A204.1 (cell line): ENCODE measurements at regions not wholly inside any gene's neighbourhood (a gene's known extent, or its start where the extent isn't known, plus 50 kb on each side); places are given as distances from the start of the nearest gene placed in this dataset.

Experiments used
- FAIRE-seq: peaks from 2 replicates; lab custom pipeline; 2012; peaks lifted over from hg19 to GRCh38; lab: Jason Lieb, UNC

DNA sequence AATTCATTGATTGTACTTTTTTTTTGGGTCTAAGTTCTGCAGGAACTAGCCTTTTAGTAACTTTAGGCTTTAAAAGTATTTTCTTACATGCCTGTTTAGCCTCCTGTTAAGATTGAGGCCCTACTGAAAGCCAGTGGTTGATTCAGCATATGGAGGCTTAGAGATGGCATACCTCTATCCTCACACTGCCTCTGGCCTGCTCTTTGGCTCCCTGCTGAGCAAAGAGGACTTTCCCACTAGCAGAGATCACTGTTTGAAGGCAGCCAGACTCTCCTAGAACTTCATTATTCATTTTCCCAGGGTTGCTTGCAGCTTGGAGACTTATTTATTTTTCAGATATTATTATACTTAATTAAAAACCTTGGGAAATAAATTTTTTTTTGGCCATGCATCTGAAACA, 405.6 kb upstream of the MEX3C start:
- FAIRE-seq, result no peak

DNA sequence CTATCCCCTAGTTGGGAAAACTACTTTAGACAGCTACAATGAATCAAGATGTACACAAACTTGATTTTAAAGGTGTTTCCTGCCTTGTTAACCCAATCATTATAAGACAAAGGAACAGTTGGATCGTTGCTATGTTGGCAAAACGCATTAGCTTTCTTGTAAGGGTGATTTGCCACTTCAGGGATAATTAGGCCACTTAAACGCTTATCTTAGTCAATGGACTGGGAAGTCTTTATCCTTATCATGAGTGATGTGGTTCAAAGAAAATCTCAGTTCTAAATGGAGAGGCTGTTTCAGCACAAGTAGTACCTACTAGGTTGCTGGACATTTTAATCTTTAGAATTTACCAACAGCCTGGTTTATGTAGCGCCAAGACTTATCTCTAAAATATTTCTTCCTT, 406.1 kb upstream of the MEX3C start:
- FAIRE-seq, result no peak

DNA sequence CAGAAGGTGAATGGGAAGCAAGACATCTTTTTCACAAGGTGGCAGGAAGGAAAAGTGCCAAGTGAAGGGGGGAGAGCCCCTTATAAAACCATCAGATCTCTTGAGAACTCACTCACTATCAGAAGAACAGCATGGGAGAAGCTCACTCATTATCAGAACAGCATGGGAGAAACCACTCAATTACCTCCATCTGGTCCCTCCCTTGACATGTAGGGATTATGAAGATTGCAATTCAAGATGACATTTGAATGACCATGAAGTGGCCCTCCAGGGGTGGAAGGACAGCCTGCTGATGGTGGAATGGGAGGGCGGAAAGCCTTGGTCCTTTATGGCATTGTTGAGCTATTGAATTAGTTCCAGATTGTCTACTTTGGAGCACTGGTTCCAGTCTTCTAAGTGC, 413.0 kb upstream of the MEX3C start:
- no peak for FAIRE-seq

DNA sequence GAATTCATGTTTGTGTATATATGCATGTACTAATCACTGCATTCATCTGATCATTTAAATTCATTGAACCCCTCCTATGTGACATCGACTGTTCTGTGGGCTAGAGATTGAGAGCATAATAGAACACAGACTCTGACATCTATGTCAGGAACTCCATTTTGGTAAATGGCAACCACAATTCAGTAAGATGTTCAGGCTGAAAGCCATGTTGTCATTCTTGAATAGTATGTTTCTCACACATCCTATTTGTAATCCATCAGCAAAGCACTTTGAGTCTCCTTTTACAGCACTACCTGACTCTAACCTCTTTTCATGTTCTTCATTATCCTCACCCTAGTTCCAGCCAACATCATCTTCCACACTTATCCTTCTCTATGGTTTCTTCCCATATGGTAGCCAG, 413.8 kb upstream of the MEX3C start:
- no peak for FAIRE-seq

DNA sequence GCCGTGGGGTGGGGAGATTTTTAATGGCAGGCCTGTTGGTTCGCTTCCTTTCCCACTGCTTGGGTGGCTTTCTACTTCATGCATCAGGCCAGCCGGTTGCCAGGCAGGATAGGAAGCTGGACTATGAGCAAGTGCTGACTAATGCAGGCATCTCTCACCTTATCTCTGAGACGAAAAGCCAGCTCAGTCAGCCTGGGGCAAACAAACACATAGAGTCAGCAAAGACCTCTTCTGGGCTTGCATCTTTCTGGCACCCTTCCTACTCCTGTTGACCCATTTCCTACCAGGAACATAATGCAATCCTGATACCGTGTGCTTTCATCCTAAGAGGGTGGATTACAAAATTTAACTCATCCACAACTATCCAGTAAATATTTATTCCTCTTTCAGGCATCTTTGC, 416.6 kb upstream of the MEX3C start:
- no peak for FAIRE-seq

DNA sequence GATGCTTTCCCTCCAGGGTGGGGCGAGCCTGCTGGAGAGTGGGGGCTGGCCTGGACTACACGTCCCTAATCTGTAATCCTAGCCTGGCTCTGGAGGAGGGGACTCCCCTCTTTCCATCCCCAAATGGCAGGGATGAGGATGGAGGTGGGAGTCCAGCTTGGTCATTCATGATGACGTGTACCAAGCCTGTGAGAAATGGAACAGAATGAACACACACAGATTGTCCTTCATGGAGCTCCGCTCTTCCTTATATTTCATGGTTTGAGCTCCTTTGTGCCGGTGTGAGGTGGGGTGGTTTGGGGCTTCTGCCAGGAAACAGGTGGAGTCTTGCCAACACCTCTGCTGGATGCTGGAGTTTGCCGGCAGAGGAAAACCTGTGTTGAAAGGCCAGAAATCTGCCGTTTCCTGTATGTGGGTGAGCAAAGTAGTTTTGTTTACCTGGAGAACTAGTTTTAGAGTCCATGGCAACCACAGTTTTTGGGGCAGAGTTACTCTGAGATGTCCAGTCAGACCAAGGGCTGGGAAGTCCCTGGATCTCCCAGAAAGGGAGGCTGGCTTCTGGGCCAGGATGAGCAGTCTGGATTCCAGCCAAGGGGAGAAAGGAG, 417.6 kb upstream of the MEX3C start:
- FAIRE-seq, result no peak

DNA sequence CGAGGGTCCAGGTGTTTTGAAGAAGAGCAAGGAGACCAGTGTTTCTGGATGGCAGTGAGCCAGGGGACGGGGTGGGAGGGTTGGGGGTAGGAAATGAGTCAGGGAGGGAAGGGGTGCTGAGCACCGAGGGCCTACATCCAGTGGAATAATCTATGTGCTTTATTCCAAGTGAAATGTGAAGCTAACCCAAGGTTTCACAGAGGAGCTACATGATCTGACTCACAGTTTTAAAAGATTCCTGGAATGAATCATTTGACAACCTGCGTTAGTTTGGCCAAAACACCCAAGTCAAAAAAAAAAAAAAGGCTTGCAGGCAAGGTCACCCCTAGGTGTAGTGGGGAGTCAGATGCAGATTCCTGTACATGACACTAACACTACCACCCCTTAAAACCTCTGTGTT, 419.7 kb upstream of the MEX3C start:
- FAIRE-seq, result no peak

DNA sequence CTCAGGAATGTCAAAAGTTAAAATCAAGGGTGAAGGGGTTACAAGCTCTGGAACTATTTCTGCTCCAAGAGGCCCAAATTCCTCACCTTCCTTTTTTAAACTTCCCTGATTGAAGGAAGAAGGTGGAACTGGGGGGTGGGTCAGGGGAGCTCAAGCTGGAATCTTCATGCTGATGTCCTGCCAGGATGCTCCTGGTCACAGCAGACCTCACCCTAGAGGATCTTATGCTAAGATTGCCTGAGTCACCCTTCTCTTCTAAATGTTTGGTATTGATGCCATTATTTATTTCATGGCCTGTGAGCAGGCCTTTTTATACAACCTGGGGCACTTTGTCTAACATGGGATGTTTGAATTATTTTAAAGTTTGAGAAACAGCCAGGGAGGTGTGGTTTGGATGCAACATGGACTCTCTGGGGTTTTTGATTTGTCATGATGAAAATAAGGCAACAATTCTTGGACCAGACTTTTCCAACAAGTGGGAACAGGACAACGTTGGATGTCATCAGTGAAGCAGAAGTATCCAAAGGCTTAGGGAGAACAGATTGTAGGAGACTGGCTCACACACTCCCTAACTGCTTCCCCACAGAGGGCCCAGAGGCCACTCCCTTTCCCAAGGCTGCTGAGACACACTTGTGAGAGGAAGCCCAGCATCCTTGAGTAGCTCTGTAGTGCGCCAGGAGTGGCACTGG, 420.2 kb upstream of the MEX3C start:
- no peak for FAIRE-seq

DNA sequence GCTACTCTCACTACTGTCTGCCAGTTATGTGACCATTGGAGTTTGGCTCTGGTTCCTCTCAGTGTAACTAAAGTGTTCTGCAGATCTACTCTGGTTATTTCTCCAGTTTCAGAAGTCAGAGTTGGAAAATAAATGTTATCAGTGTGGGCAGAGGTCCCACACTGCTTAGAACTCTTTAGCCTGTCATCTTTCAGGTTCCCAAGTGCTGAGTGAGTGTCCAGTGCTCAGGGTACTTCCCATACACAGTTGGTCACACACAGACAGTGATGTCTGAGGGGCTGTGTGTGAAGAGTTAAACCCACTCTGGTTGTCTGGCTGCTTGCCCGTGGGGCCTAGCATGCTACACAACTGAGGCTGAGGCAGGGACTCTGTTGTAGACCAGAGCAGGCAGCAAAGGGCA, 421.8 kb upstream of the MEX3C start:
- FAIRE-seq, result no peak

DNA sequence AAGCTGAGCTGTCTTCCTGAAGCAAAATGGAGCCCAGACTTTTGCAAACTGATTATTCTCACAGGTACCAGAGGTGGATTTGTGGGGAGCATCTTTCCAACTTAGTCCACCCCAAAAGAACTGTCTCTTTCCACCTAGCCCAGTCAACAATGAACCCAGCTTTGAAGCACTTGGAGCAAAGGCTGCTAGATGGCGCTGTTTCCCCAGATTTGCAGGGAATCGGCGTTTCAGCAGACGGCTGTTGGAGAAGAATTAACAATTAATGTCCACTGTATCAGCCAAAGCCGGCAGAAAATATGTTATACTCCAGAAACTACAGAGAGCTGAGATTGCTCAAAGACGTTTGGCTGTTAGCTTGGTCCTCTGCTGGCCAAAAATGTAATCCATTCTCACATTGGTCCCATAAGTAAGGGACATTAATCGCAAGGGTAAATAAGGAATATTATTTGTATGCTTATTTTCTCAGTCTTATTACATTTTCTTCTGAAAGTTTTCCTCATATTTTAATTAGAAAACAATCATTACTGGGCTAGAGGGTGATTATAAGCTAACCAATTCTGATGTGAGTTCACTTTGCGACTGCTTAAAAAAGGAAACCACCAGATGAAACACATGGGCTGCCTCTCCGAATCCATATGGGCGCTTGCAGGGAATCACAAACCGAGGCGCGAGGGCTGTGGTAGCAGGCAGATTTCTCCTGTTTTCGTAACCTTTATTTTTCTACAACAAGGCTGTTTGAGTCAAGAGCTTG, 423.8 kb upstream of the MEX3C start:
- no peak for FAIRE-seq

DNA sequence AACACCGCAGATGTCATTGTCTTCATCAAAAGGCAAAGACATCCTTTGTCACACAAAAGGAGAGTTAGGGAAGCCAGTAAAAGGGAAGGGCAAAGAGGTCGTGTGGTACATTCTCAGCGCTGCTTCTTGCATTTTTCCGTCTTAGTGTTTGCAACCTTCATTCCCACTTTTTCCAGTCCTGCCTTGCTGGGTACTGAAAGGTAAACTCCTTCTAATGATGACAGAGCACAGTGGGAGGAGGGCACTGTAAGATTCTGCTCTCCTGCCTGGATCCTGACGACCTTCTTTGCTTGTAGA, 424.3 kb upstream of the MEX3C start:
- FAIRE-seq, result no peak

DNA sequence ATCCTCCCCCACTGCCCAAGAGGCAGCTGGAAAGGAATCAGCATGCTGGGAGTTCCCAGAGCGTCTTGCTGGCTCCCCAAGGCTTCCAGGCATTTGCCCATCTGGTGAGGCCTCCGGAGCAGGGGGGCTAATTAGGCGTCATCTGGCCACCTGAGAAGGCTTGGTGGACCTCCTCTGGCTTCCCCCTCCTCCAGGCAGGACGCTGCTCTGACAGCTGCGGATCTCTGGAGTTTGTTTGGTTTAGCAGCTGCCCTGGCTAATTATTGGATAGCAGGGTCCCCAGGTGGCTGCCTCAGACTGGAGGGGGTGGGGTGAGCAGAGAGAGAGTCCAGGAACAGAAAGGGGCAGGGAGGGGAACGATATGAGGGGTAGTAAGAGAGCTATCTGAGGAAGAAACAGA, 425.2 kb upstream of the MEX3C start:
- no peak for FAIRE-seq

DNA sequence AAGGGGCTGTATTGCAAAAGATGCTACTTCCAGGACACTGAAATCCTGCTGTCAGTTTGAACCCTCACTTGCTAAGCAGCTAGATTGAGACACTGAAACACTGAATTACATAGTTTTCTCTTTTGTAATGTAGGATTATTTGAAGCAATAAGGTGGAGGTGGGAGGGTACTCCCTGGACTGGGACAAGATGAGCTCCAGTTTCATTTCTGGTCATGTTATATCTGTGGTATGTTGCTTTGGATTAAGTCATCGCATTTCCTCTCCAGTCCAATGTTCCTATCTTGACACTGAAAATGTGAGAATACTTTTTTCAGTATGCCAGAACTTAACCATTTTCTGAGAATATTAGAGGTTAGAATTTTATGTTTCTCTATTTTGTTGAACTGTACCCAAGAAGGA, 426.2 kb upstream of the MEX3C start:
- FAIRE-seq, result no peak

DNA sequence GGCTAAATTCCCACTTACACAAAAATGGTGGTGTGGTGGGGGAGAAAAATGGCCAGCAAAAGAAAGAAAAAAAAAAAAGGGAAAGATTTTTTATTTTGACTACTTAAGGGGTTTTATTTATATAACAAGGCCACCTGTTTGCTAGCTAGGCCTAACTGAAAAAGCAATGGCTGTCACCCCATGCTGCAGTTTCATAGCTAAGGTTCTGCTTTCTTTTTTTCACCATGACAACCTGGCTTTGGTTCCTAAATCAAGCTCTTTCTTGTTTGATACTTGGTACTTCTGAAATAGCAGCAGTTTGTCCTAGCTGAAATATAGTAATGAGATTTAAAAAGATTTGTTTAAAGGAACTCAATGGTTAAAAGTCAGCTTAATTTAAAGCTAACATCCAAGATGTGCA, 433.2 kb upstream of the MEX3C start:
- no peak for FAIRE-seq

DNA sequence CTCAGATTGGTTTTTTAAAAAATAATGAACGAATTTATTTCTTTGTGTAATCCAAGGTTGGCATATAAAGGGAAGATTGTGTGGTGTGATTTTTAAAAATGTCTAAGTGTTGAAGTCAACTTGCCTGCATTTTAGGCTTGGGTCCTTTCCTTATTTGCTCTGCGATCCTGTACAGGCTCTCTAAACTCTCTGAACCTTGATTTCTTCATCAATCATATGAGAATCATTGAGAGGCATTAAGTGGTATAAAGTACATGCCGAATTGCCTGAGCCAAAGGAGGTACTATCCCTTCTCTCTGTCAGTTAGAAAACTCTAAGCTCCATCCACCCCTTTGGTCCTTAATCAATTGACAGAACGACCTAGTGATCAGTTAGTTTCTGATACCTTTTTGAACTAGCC, 440.4 kb upstream of the MEX3C start:
- FAIRE-seq, result no peak

DNA sequence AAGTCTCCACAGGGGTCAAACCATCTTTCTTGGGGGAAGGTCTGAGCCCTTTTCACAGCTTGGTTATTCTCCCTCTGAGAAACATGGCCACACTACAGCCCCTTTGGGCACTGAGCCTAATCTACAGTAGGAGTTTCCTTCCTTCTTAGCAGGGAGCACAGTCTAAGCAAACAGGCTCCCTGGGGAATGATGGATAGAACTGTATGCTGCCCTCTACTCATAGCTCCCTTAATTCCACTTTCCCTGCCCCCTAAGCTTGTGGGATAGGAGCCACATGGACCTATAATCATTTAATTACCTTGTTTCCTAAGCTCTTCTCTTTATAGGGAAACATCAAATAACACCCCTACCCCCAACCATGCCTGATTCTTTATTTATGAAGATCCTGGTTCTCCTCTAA, 442.1 kb upstream of the MEX3C start:
- no peak for FAIRE-seq

DNA sequence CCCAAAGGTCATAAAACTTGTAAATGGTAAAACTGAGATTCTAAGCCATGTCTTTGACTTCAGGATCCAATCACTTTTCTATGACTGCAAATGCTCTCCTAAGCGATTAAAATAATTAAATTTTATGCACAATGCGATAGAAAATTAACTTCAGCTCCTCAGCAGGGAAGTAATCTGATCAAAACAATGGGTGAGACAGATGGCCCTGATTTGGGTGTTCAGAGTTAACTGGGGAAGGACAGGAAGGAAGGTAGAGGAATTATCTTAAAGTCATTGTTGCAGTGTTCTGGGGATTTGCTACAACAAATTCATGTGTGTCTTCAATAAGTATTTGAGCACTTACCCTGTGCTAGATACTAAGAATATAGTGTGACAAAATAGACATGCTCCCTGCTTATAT, 446.0 kb upstream of the MEX3C start:
- no peak for FAIRE-seq

DNA sequence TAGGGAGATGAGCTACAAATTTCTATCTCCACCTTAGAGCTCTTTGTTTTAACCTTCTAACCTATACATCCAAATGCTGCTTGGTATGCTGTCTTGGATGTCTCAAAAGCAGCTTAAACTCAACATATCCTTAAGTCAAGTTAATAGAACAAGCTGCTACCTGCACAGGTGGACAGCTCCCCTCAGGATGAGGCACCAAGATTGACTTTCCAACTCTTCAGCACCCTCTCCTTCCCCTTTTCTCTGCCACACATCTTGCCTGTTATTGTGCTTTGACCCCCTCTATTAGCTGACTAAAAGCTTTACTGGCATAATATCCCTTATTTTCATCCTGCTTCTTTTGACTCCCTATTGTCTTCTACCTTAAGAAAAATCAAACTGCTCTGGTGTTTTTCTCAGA, 448.1 kb upstream of the MEX3C start:
- FAIRE-seq, result no peak

DNA sequence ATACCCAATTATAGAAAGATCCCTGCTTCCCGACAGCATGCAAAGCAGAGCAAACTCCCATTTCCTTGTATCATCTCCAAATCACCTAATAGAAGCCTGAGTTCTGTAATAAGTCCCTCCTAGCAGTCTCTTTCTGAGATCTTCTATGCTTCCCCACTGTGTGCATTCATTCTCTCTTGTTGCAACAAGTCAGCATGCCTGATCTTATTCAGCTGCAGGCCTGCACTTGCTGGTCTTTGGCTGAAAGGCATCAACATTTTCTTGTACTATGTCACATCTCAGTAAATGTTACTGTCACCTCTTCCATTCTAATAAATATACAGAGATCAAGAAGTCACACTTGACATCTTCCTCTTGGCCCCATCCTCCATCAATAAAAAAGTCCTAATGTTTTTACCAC, 449.9 kb upstream of the MEX3C start:
- FAIRE-seq, result no peak

DNA sequence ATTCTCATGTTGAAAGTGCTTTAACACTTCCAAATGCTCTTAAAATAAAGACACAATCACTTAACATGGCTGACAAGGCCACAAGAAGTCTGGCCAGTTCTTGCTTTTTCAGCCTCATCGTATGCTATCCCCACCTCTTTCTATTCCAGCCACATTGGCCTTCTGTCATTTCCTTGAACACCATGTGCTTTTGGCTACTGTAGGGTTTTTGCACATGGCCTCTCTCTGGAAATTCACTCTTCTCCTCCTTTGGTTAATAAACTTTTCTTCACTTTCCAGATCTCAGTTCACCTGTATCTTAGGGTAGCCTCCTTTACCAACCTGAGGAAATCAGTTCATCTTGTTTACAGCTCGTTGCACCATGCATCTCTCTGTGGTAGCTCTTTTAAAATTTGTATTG, 450.5 kb upstream of the MEX3C start:
- no peak for FAIRE-seq

DNA sequence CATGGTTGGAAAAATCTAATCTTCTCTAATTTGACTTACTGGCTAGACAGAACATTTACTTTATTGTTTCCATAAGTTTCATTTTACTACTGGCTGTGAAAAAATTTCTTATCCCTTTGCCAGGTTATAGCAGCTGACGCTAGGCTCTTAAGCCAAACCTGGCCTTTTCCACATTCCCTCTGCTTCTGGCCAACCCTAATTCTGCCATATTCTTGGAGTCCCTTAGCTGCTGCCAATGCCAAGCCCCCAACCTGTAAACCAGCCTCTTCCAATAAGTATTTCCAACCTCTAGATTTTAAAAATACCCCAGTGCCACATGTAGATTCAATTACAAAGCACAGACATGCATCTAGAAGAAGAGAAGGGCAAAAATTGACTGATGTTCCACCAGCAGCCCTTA, 452.3 kb upstream of the MEX3C start:
- no peak for FAIRE-seq

DNA sequence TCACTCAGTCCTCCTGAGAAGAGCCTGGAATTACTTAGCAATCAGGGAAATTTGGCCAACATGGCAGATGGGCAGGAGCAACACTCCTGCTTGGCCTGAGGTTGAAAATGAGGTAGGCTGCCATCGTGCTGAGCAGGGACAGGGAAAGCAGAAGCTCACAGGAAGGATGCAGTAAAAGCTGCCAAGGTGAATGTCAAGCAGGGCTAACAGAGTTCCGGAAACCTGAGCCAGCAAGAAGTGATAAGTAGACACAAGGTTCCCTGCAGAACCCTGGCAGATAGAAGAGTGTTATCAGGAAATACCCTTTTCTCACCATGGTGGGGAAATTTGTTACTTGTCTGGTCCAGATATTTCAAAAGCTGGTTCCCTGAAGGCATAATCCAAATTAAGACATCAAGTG, 454.3 kb upstream of the MEX3C start:
- FAIRE-seq, result no peak

DNA sequence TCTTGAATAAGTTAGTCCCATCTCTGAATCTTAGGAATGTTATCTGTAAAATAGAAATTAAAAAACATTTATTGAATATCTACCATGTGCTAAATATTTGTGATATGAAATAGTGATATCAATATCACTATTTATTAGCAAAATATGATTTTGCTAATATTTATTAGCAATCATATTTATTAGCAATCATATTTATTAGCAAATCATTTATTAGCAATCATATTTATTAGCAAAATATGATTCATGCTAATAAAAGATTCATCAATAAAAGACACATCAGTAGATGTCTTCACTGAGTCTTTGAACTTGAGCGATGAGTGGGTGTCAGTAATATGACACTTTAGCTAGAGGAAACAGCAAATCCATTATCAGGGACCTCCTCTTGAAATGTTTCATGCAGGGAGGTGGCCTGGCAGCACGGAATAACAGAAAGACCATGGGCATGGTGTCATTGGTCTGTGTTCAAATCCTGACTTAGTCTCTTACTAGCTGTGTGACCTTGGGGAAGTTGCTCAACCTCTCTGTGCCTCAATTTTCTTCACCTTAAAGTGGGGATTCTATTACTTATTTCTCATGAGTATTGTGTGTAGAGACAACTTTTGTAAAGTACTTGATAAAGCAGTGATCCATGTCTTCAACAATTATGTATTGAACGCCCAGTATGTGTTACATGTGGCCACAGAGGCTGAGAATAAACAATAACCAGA, 456.2 kb upstream of the MEX3C start:
- no peak for FAIRE-seq
